Natural killer cell (primary cell): ENCODE measurements at regions not wholly inside any gene's neighbourhood (a gene's known extent, or its start where the extent isn't known, plus 50 kb on each side); places are given as distances from the start of the nearest gene placed in this dataset.

Experiments
- ATAC-seq, 3 donors: fragments of 150-1000 bp in 2 of 3; fragments of 200-7000 bp in 1 of 3; cut with Tn5 transposase; 1 replicate in 1 of 3; 2 replicates in 2 of 3; pipeline ENCODE4 v1.10.0; 2021; ENCODE audit warnings: mild to moderate bottlenecking in 2 of 3, moderate library complexity in 2 of 3
- DNase-seq, 2 donors: peaks; one replicate each; pipeline versions ENCODE4 v3.0.0 to v3.0.0-alpha.2; 2013 to 2021; ENCODE audit warnings: mixed read lengths in 1 of 2
- H3K27ac ChIP-seq: one replicate; pipeline ENCODE4 v1.5.1; 2013; ENCODE audit warnings: mild to moderate bottlenecking, low read length
- H3K27me3 ChIP-seq: one replicate; pipeline ENCODE4 v1.6.1; 2013; ENCODE audit warnings: low read length; ENCODE audit not compliant: control insufficient read depth, insufficient read depth
- H3K36me3 ChIP-seq: one replicate; pipeline ENCODE4 v1.6.1; 2013; ENCODE audit warnings: low read length; ENCODE audit not compliant: control insufficient read depth, insufficient read depth
- H3K4me1 ChIP-seq: one replicate; pipeline ENCODE4 v1.6.1; 2013; ENCODE audit warnings: low read length; ENCODE audit not compliant: control insufficient read depth, insufficient read depth
- H3K4me3 ChIP-seq: one replicate; pipeline ENCODE4 v1.5.1; 2013; ENCODE audit warnings: low read length
- H3K9me3 ChIP-seq: one replicate; pipeline ENCODE4 v1.6.1; 2013; ENCODE audit warnings: low read length; ENCODE audit not compliant: control insufficient read depth, insufficient read depth
- H3K27ac Mint-ChIP-seq, 2 donors: one replicate each; pipeline ENCODE4 v1.8.0; 2022; ENCODE audit warnings: mild to moderate bottlenecking in 2 of 2, mixed read lengths in 2 of 2, moderate library complexity in 1 of 2
- H3K27me3 Mint-ChIP-seq, 2 donors: one replicate each; pipeline ENCODE4 v1.8.0; 2022; ENCODE audit warnings: low read depth in 2 of 2, mixed read lengths in 2 of 2
- H3K36me3 Mint-ChIP-seq: one replicate; pipeline ENCODE4 v1.8.0; 2022; ENCODE audit warnings: mixed read lengths
- H3K4me1 Mint-ChIP-seq, 2 donors: one replicate each; pipeline ENCODE4 v1.8.0; 2022; ENCODE audit warnings: mixed read lengths in 2 of 2
- H3K4me3 Mint-ChIP-seq: one replicate; pipeline ENCODE4 v1.8.0; 2022; ENCODE audit warnings: mild to moderate bottlenecking, moderate library complexity, mixed read lengths
- H3K9me3 Mint-ChIP-seq, 2 donors: one replicate each; pipeline ENCODE4 v1.8.0; 2022; ENCODE audit warnings: mixed read lengths in 2 of 2
- WGBS: methylation state at CpG from one replicate; pipeline ENCODE4 v1.1.7; 2013; ENCODE audit warnings: missing lambda C conversion rate; ENCODE audit not compliant: insufficient coverage; 5-methylcytosine and 5-hydroxymethylcytosine counted together
- intact Hi-C: fragments of 100-400 bp; cut with micrococcal nuclease; formaldehyde crosslinking; loops from one replicate; pipeline ENCODE4 v1.14.2; 2022
- TF ChIP-seq, protein P1 (sequence below): fragments of 200-600 bp; IDR thresholded peaks from one replicate; pipeline ENCODE4 v1.8.0; 2022; ENCODE audit warnings: antibody characterized with exemption

DNA sequence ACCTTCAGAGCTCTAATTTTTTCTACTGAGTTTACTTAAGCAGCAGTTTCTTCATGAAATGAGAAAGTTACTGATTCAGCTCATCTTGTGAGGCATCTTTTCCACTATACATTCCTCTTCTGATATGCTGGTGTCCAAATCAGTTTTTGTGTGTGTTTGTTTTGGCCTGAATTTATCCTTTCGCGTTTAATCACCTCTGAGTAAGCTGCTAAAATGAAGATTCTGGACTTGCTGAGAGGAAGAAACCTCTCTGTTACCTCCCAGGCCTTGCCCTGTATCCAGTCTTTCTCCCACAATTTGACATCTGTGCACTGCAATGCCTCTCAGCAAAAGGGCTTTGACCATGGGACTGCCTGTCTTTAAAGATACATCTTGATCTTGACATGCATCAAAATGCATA is 536.2 kb upstream of the NRSN1 start:
- Histone ChIP-seq H3K4me3 (no peak overlapping the region), H3K4me1 (no peaks in the 10 kb centered on the region), H3K27me3 (no peaks in the 10 kb centered on the region), H3K9me3 (peaks cover 2% of the 10 kb centered on the region), H3K36me3 (no peaks in the 10 kb centered on the region), H3K27ac (no peak overlapping the region)
- TF ChIP-seq, protein P1, sequence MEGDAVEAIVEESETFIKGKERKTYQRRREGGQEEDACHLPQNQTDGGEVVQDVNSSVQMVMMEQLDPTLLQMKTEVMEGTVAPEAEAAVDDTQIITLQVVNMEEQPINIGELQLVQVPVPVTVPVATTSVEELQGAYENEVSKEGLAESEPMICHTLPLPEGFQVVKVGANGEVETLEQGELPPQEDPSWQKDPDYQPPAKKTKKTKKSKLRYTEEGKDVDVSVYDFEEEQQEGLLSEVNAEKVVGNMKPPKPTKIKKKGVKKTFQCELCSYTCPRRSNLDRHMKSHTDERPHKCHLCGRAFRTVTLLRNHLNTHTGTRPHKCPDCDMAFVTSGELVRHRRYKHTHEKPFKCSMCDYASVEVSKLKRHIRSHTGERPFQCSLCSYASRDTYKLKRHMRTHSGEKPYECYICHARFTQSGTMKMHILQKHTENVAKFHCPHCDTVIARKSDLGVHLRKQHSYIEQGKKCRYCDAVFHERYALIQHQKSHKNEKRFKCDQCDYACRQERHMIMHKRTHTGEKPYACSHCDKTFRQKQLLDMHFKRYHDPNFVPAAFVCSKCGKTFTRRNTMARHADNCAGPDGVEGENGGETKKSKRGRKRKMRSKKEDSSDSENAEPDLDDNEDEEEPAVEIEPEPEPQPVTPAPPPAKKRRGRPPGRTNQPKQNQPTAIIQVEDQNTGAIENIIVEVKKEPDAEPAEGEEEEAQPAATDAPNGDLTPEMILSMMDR = no peak
- no peaks in the 10 kb centered on the region for H3K4me1 Mint-ChIP-seq
- no CpG with 5 or more reads among the region's 2 CpGs for WGBS
- ATAC-seq = no peak
- intact Hi-C loops = no loop called here
- no peaks in the 10 kb centered on the region for H3K36me3 Mint-ChIP-seq
- peaks cover 7% of the 10 kb centered on the region in 2 donors for H3K9me3 Mint-ChIP-seq
- no peak overlapping the region for H3K27ac Mint-ChIP-seq
- H3K4me3 Mint-ChIP-seq = no peak overlapping the region
- no peaks in the 10 kb centered on the region for H3K27me3 Mint-ChIP-seq
- no peak for DNase-seq

DNA sequence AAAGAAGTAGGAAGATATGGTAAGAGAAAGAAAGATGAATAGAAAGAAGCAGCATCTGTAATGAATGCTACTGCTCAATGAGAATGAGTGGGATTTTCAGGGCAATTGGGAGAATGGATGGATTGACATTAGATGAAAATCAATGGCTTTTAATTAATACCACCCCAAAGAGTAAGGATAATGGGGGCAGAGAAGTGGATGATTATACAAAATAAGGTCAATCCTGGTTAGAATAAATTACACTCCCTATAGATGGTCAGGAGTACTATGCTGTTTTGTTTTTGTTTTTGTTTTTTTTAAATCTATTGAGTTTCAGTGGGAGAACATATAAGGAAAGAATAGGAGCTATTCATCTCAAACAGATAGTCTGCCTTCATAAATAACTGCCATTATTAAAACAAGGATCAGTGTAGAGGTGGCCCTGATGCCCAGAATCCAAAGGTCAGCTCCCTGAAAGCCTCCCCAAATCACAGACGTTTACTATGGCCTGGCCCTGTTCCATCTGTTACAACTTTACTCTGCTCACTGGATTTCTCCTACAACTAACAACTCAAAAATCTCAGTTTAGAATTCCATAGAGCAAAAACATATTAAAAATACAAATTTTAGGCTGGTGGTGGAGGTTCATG is 535.4 kb upstream of the NRSN1 start:
- Mint-ChIP-seq H3K36me3 (no peaks in the 10 kb centered on the region), H3K9me3 (peaks cover 8 to 11% of the 10 kb centered on the region in 2 donors), H3K27me3 (no peaks in the 10 kb centered on the region), H3K4me3 (no peak overlapping the region), H3K27ac (no peak overlapping the region), H3K4me1 (no peaks in the 10 kb centered on the region)
- no peak overlapping the region for H3K4me3 ChIP-seq
- peaks cover 2% of the 10 kb centered on the region for H3K9me3 ChIP-seq
- no peaks in the 10 kb centered on the region for H3K4me1 ChIP-seq
- H3K36me3 ChIP-seq = no peaks in the 10 kb centered on the region
- no peak for DNase-seq
- WGBS = 78% methylated on average over 1 of the region's 1 CpG
- TF ChIP-seq, protein P1 = no peak
- no peak overlapping the region for H3K27ac ChIP-seq
- intact Hi-C loops = no loop called here
- no peaks in the 10 kb centered on the region for H3K27me3 ChIP-seq
- no peak for ATAC-seq

DNA sequence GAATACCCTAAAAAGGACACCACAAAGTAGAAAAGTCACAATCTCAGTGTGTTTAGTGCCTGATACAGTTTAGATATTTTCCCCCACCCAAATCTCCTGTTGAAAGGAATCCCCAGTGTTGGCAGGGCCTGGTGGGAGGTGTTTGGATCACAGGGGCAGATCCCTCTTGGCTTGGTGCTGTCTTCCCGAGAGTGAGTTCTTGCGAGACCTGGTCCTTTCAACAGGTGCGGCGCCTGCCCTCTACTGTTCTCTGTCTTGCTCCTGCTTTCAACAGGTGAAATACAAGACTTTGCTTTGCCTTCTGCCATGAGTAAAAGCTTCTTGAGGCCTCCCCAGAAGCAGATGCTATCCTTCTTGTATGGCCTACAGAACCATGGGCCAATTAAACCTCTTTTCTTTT is 534.3 kb upstream of the NRSN1 start:
- Mint-ChIP-seq H3K4me3 (no peak overlapping the region), H3K4me1 (no peaks in the 10 kb centered on the region), H3K36me3 (no peaks in the 10 kb centered on the region), H3K9me3 (peaks cover 8 to 11% of the 10 kb centered on the region in 2 donors), H3K27me3 (no peaks in the 10 kb centered on the region), H3K27ac (no peak overlapping the region)
- Histone ChIP-seq H3K9me3 (peaks cover 5% of the 10 kb centered on the region), H3K27ac (no peak overlapping the region), H3K4me3 (no peak overlapping the region), H3K27me3 (no peaks in the 10 kb centered on the region), H3K4me1 (no peaks in the 10 kb centered on the region), H3K36me3 (no peaks in the 10 kb centered on the region)
- intact Hi-C loops = no loop called here
- no peak for DNase-seq
- 99% methylated on average over 4 of the region's 4 CpGs for WGBS
- no peak for ATAC-seq
- TF ChIP-seq, protein P1 = no peak

DNA sequence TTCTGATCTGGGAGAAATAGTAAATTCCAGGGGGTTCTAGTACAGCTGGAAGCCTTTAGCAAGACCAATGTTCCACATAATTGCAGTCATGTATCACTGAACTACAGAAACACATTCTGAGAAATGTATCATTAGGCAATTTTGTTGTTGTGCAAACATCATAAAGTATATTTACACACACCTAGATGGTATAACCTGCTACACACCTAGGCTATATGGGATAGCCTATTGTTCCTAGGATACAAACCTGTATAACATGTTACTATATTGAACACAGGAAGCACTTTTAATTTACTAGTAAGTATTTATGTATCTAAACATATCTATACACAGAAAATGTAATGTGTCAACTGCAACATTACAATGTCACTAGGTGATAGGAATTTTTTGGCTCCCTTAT is 525.9 kb upstream of the NRSN1 start:
- H3K36me3 ChIP-seq = no peaks in the 10 kb centered on the region
- no peaks in the 10 kb centered on the region for H3K27me3 Mint-ChIP-seq
- DNase-seq (no peak), ATAC-seq (no peak)
- no peak overlapping the region for H3K4me3 Mint-ChIP-seq
- no peak overlapping the region for H3K4me3 ChIP-seq
- peaks cover 14% of the 10 kb centered on the region for H3K36me3 Mint-ChIP-seq
- H3K27me3 ChIP-seq = no peaks in the 10 kb centered on the region
- intact Hi-C loops = no loop called here
- H3K27ac ChIP-seq = no peak overlapping the region
- no peaks in the 10 kb centered on the region for H3K4me1 ChIP-seq
- TF ChIP-seq, protein P1 = no peak
- H3K27ac Mint-ChIP-seq = no peak overlapping the region
- H3K9me3 ChIP-seq = peaks cover 3% of the 10 kb centered on the region
- no peaks in the 10 kb centered on the region for H3K4me1 Mint-ChIP-seq
- peaks cover 22 to 29% of the 10 kb centered on the region in 2 donors for H3K9me3 Mint-ChIP-seq
